ENCODE measurements at regions not wholly inside any gene's neighbourhood (a gene's known extent, or its start where the extent isn't known, plus 50 kb on each side); places are given as distances from the start of the nearest gene placed in this dataset.

GRCh38 chr13:73385848-73386247, 327.0 kb downstream of the KLF5 start:
- POLR2A ChIA-PET, result no interaction called here
- no peak overlapping the region for H3K4me3 Mint-ChIP-seq
- no peaks in the 10 kb centered on the region for H3K4me1 Mint-ChIP-seq (ENCODE audit: low read depth)
- CTCF ChIA-PET, result no interaction called here
- H3K36me3 Mint-ChIP-seq (ENCODE audit: low read depth), result no peaks in the 10 kb centered on the region
- DNase-seq (no peak), ATAC-seq (no peak)
- H3K27ac Mint-ChIP-seq, result no peak overlapping the region
- no peaks in the 10 kb centered on the region for H3K27me3 Mint-ChIP-seq (ENCODE audit: low read depth)
- H3K9me3 Mint-ChIP-seq (ENCODE audit: insufficient read depth), result no peaks in the 10 kb centered on the region

- no peaks in the 10 kb centered on the region for H3K9me3 Mint-ChIP-seq (ENCODE audit: insufficient read depth)
- H3K4me1 Mint-ChIP-seq (ENCODE audit: low read depth), result no peaks in the 10 kb centered on the region
- ChIA-PET CTCF (no interaction called here), POLR2A (no interaction called here)
- DNase-seq (no peak), ATAC-seq (no peak)
- no peak overlapping the region for H3K27ac Mint-ChIP-seq
- peaks cover 5% of the 10 kb centered on the region for H3K27me3 Mint-ChIP-seq (ENCODE audit: low read depth)
- no peaks in the 10 kb centered on the region for H3K36me3 Mint-ChIP-seq (ENCODE audit: low read depth)
- no peak overlapping the region for H3K4me3 Mint-ChIP-seq
These were observed 314.1 kb downstream of the KLF5 start for GRCh38 chr13:73372666-73373627.

GRCh38 chr13:73370066-73370465, 311.3 kb downstream of the KLF5 start:
- no peak for ATAC-seq
- CTCF ChIA-PET, result no interaction called here
- DNase-seq, result no peak
- Mint-ChIP-seq H3K4me1 (ENCODE audit: low read depth) (no peaks in the 10 kb centered on the region), H3K36me3 (ENCODE audit: low read depth) (no peaks in the 10 kb centered on the region), H3K27me3 (ENCODE audit: low read depth) (peaks cover 5% of the 10 kb centered on the region), H3K27ac (no peak overlapping the region), H3K4me3 (no peak overlapping the region), H3K9me3 (ENCODE audit: insufficient read depth) (no peaks in the 10 kb centered on the region)
- POLR2A ChIA-PET, result no interaction called here

GRCh38 chr13:73369095-73369494, 310.3 kb downstream of the KLF5 start:
- ATAC-seq, result no peak

GRCh38 chr13:73368608-73369007, 309.8 kb downstream of the KLF5 start:
- Mint-ChIP-seq H3K36me3 (ENCODE audit: low read depth) (no peaks in the 10 kb centered on the region), H3K27me3 (ENCODE audit: low read depth) (peaks cover 2% of the 10 kb centered on the region), H3K4me1 (ENCODE audit: low read depth) (no peaks in the 10 kb centered on the region), H3K4me3 (no peak overlapping the region), H3K9me3 (ENCODE audit: insufficient read depth) (no peaks in the 10 kb centered on the region), H3K27ac (no peak overlapping the region)
- ChIA-PET POLR2A (no interaction called here), CTCF (no interaction called here)
- ATAC-seq, result no peak
- DNase-seq, result no peak

More at GRCh38 chr13:73369095-73369494, 310.3 kb downstream of the KLF5 start:
- Mint-ChIP-seq H3K4me3 (no peak overlapping the region), H3K4me1 (ENCODE audit: low read depth) (no peaks in the 10 kb centered on the region), H3K9me3 (ENCODE audit: insufficient read depth) (no peaks in the 10 kb centered on the region), H3K27ac (no peak overlapping the region), H3K36me3 (ENCODE audit: low read depth) (no peaks in the 10 kb centered on the region), H3K27me3 (ENCODE audit: low read depth) (peaks cover 5% of the 10 kb centered on the region)
- ChIA-PET POLR2A (no interaction called here), CTCF (no interaction called here)
- DNase-seq, result no peak

GRCh38 chr13:73367886-73368285, 309.1 kb downstream of the KLF5 start:
- Mint-ChIP-seq H3K36me3 (ENCODE audit: low read depth) (no peaks in the 10 kb centered on the region), H3K4me1 (ENCODE audit: low read depth) (no peaks in the 10 kb centered on the region), H3K4me3 (no peak overlapping the region), H3K9me3 (ENCODE audit: insufficient read depth) (no peaks in the 10 kb centered on the region), H3K27ac (no peak overlapping the region), H3K27me3 (ENCODE audit: low read depth) (no peaks in the 10 kb centered on the region)
- POLR2A ChIA-PET, result no interaction called here
- DNase-seq (no peak), ATAC-seq (no peak)
- CTCF ChIA-PET, result no interaction called here

- H3K4me1 Mint-ChIP-seq (ENCODE audit: low read depth), result no peaks in the 10 kb centered on the region
- H3K9me3 Mint-ChIP-seq (ENCODE audit: insufficient read depth), result no peaks in the 10 kb centered on the region
- CTCF ChIA-PET, result no interaction called here
- no peak overlapping the region for H3K27ac Mint-ChIP-seq
- no peak overlapping the region for H3K4me3 Mint-ChIP-seq
- POLR2A ChIA-PET, result no interaction called here
- no peak for DNase-seq
- no peaks in the 10 kb centered on the region for H3K36me3 Mint-ChIP-seq (ENCODE audit: low read depth)
- peaks cover 2% of the 10 kb centered on the region for H3K27me3 Mint-ChIP-seq (ENCODE audit: low read depth)
- no peak for ATAC-seq
These were observed 307.4 kb downstream of the KLF5 start for GRCh38 chr13:73366241-73366640.

- no peaks in the 10 kb centered on the region for H3K36me3 Mint-ChIP-seq (ENCODE audit: low read depth)
- ATAC-seq (no peak), DNase-seq (no peak)
- peaks cover 2% of the 10 kb centered on the region for H3K27me3 Mint-ChIP-seq (ENCODE audit: low read depth)
- no peak overlapping the region for H3K4me3 Mint-ChIP-seq
- CTCF ChIA-PET, result no interaction called here
- no peak overlapping the region for H3K27ac Mint-ChIP-seq
- POLR2A ChIA-PET, result no interaction called here
- no peaks in the 10 kb centered on the region for H3K4me1 Mint-ChIP-seq (ENCODE audit: low read depth)
- H3K9me3 Mint-ChIP-seq (ENCODE audit: insufficient read depth), result no peaks in the 10 kb centered on the region
These were observed 306.9 kb downstream of the KLF5 start for GRCh38 chr13:73365681-73366080.

GRCh38 chr13:73365252-73365651, 306.4 kb downstream of the KLF5 start:
- ChIA-PET POLR2A (no interaction called here), CTCF (interaction anchor here (0.6 kb wide), 1 partner anchor 367 kb away, joined by 3 read pairs; no protein-coding TSS in a partner anchor)
- H3K27me3 Mint-ChIP-seq (ENCODE audit: low read depth), result peaks cover 2% of the 10 kb centered on the region
- ATAC-seq (no peak), DNase-seq (no peak)
- H3K27ac Mint-ChIP-seq, result no peak overlapping the region
- H3K4me1 Mint-ChIP-seq (ENCODE audit: low read depth), result no peaks in the 10 kb centered on the region
- H3K36me3 Mint-ChIP-seq (ENCODE audit: low read depth), result no peaks in the 10 kb centered on the region
- no peak overlapping the region for H3K4me3 Mint-ChIP-seq
- H3K9me3 Mint-ChIP-seq (ENCODE audit: insufficient read depth), result no peaks in the 10 kb centered on the region

GRCh38 chr13:73364736-73365135, 305.9 kb downstream of the KLF5 start:
- H3K4me1 Mint-ChIP-seq (ENCODE audit: low read depth), result no peaks in the 10 kb centered on the region
- no peaks in the 10 kb centered on the region for H3K9me3 Mint-ChIP-seq (ENCODE audit: insufficient read depth)
- H3K4me3 Mint-ChIP-seq, result no peak overlapping the region
- no peaks in the 10 kb centered on the region for H3K36me3 Mint-ChIP-seq (ENCODE audit: low read depth)
- peaks cover 2% of the 10 kb centered on the region for H3K27me3 Mint-ChIP-seq (ENCODE audit: low read depth)
- DNase-seq, result no peak
- ChIA-PET CTCF (interaction anchor here (0.6 kb wide), 1 partner anchor 368 kb away, joined by 3 read pairs; no protein-coding TSS in a partner anchor), POLR2A (no interaction called here)
- no peak overlapping the region for H3K27ac Mint-ChIP-seq
- ATAC-seq, result no peak

GRCh38 chr13:73358606-73359095, 299.8 kb downstream of the KLF5 start:
- ChIA-PET CTCF (no interaction called here), POLR2A (no interaction called here)
- ATAC-seq (no peak), DNase-seq (no peak)
- no peaks in the 10 kb centered on the region for H3K4me1 Mint-ChIP-seq (ENCODE audit: low read depth)
- no peak overlapping the region for H3K27ac Mint-ChIP-seq
- H3K9me3 Mint-ChIP-seq (ENCODE audit: insufficient read depth), result no peaks in the 10 kb centered on the region
- H3K27me3 Mint-ChIP-seq (ENCODE audit: low read depth), result peaks cover 4% of the 10 kb centered on the region
- H3K4me3 Mint-ChIP-seq, result no peak overlapping the region
- no peaks in the 10 kb centered on the region for H3K36me3 Mint-ChIP-seq (ENCODE audit: low read depth)

- no peak overlapping the region for H3K4me3 Mint-ChIP-seq
- H3K9me3 Mint-ChIP-seq (ENCODE audit: insufficient read depth), result no peaks in the 10 kb centered on the region
- H3K27me3 Mint-ChIP-seq (ENCODE audit: low read depth), result peaks cover 2% of the 10 kb centered on the region
- H3K27ac Mint-ChIP-seq, result no peak overlapping the region
- no peaks in the 10 kb centered on the region for H3K4me1 Mint-ChIP-seq (ENCODE audit: low read depth)
- ChIA-PET CTCF (no interaction called here), POLR2A (no interaction called here)
- ATAC-seq (no peak), DNase-seq (no peak)
- H3K36me3 Mint-ChIP-seq (ENCODE audit: low read depth), result no peaks in the 10 kb centered on the region
These were observed 296.3 kb downstream of the KLF5 start for GRCh38 chr13:73355134-73355533.

- H3K36me3 Mint-ChIP-seq (ENCODE audit: low read depth), result no peaks in the 10 kb centered on the region
- H3K9me3 Mint-ChIP-seq (ENCODE audit: insufficient read depth), result no peaks in the 10 kb centered on the region
- no peak overlapping the region for H3K4me3 Mint-ChIP-seq
- H3K4me1 Mint-ChIP-seq (ENCODE audit: low read depth), result no peaks in the 10 kb centered on the region
- ATAC-seq, result no peak
- no peak for DNase-seq
- POLR2A ChIA-PET, result no interaction called here
- peaks cover 7% of the 10 kb centered on the region for H3K27me3 Mint-ChIP-seq (ENCODE audit: low read depth)
- H3K27ac Mint-ChIP-seq, result no peak overlapping the region
- CTCF ChIA-PET, result no interaction called here
These were observed 292.9 kb downstream of the KLF5 start for GRCh38 chr13:73351730-73352129.
